ENCODE measurements at regions not wholly inside any gene's neighbourhood (a gene's known extent, or its start where the extent isn't known, plus 50 kb on each side); places are given as distances from the start of the nearest gene placed in this dataset.
"Not testable (repeated sequence)": the region's sequence is repeated elsewhere in the genome, so short reads cannot be mapped to it uniquely, and the experiment has no call there.

DNA sequence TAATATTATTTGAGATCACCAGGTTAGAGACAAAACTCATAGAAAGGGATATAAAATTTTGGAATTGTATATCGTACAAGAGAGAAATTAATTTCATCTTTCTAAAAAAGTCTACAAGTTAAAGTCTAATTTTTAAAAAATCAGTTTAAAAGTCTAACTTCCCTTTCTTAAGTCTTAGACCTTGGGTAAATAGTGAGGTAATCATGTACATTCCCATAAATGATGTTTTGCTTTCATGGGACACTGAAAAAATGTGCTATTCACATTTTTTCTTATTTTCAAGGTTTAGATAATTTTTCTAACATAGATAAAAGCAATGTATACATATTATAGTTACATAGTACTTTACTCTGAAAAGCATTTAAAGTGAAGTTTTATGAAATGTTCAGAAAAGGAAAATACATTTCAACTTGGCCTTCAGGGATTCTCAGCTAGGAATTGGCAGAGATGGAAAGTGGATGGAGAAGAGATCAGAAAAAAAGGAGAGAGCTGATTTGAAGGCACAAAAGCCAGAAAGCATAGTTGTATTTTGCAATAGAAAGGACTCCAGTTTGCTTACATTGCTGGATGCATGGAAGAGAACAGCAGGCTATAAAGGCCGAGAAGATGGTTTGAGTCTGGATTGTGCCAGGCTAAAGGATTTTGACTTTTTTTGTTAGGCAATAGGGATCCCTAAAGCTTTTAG lies 194.0 kb downstream of the CASP12 start:
- no peak for DNase-seq (ENCODE audit: low spot score)

DNA sequence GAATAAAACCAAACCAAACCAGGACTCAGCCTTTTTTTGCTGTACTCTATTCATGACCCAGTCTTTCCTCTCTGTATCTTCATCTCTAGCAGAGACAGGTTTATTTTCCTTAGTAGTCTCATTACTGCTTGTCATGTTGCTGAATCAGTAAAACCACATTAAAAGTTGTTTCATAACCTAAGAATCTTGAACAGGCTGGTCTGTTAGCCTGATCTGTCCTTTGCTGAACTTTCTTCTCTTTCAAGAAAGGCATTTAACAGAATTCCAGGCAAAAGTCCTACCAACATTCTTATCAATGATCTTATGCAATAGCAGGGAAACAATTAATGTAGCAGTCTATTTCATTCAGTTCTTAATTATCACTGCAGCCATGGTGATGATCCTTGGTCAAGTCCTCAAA lies 197.7 kb downstream of the CASP12 start:
- DNase-seq (ENCODE audit: low spot score): peak; percentile 23

DNA sequence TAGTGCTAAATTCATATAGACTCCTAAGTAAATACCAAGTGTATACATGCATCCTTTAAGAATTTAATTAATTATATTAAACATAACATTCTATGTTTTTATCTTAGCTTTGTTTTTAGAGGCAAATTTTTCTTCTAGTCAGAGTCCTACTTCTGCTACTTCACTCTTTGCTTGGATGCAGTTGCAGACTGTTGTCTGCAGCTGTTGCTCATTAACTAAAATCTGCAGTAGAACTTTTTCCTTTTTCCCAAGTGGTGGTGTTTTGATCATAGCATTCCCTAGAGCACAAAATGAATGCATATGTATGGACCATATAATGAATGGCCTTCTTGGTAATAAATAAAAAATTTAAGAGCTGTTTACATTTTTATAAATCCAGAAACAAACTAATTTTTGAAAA lies 198.3 kb downstream of the CASP12 start:
- no peak for DNase-seq (ENCODE audit: low spot score)

DNA sequence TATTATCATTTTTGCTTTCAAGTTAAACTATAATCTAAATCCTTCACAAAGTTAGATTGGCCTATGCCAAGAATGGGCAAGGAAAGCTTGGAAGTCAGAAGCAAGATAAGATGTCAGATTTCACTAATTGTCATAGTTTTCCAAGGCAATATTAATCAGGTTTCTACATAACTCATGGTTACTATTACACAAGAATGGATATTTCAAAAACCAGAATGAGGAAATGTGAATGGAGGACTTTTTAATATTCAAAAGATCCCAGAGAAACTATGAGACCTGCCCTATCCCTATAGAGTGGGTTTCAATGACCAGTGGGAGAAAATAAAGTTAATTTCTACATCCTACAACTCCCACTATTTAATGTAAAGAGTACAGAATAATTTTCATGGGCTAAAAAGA lies 203.2 kb downstream of the CASP12 start:
- DNase-seq (ENCODE audit: low spot score): no peak

GRCh38 chr11:104694259-104695064 lies 203.8 kb downstream of the CASP12 start:
- no peak for DNase-seq (ENCODE audit: low spot score)

GRCh38 chr11:104692751-104693150 lies 205.5 kb downstream of the CASP12 start:
- no peak for DNase-seq (ENCODE audit: low spot score)

GRCh38 chr11:104691129-104691528 lies 207.1 kb downstream of the CASP12 start:
- DNase-seq (ENCODE audit: low spot score): no peak

DNA sequence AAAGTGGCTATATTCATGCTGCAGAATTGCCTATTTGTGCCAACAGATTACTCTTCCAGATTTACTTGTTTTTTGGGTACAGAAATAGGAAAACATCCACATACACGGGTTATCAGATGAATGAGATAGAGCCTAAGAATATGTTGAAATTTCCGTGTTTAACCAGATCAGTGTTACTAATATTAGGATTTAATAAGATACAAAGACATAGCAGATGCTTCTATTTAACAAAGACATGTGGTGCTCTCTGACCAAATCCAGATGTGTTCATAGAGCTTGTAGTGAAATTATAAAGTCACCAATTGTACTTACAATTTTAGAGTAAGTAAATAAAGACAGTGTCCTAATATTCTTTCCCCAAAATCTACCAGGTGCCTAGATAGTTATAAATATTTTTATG lies 208.0 kb downstream of the CASP12 start:
- no peak for DNase-seq (ENCODE audit: low spot score)

DNA sequence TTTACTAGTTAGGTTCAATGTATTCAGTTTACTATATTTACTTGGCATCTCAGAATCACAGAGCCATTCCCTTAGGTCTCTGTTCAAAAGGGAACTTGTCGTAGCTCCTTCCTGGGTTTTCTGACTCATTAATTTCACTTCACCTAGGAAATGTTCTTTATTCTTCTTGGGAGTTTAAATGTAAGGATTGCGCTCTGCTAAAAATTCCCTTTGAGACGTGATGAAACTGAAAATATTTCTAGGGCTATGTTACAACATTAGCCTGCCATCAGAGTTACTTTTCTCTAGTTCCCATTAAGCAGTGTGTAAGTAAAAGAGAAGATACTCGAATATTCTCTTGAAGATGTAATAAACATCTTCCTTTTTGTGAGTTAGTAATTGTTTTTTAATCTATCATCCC lies 209.5 kb downstream of the CASP12 start:
- no peak for DNase-seq (ENCODE audit: low spot score)

DNA sequence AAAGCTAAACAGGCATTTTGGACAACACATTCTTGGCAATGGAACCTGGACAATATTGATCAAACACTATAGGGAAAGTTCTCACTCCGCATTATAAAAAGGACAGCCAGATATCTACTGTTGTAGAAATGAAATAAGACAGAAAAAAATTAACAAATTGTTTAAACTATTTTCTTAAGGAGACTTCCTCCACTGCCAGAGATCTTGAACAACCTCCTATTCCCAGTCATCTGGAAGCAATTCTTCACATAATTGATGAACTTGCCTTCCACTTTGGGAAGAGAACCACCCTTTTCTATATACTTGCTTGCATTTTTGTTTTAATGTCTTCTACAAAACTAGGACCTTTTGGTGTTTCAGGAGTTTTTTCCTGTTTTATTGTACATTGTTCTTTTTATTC lies 216.1 kb downstream of the CASP12 start:
- no peak for DNase-seq (ENCODE audit: low spot score)

- DNase-seq (ENCODE audit: low spot score): no peak
These were observed 219.0 kb downstream of the CASP12 start for GRCh38 chr11:104679258-104679657.

- DNase-seq (ENCODE audit: low spot score): no peak
These were observed 219.9 kb downstream of the CASP12 start for GRCh38 chr11:104678408-104678807.

DNA sequence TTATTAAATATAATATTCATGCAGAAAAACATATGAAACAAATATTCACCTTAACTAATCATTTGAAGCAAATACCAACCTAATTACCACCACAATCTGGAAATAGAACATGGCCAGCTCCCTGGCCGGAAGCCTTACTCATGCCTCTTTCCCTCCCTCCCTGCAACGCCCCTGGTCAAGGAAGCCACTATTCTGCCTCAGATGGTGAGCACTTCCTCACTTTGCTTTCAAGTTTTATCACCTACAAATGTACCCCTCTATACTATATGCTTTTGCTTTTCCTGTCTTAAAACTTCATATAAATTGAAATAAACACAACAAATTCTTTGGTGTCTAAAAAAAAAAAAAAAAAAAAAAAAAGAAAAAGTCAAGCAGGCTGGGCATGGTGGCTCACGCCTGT lies 221.2 kb downstream of the CASP12 start:
- DNase-seq (ENCODE audit: low spot score): not testable (repeated sequence)

GRCh38 chr11:104672897-104673296 lies 225.4 kb downstream of the CASP12 start:
- DNase-seq (ENCODE audit: low spot score): no peak

GRCh38 chr11:104668797-104669463 lies 229.3 kb downstream of the CASP12 start:
- DNase-seq (ENCODE audit: low spot score): peak; percentile 4

GRCh38 chr11:104666624-104667023 lies 231.6 kb downstream of the CASP12 start:
- no peak for DNase-seq (ENCODE audit: low spot score)

GRCh38 chr11:104665641-104666040 lies 232.6 kb downstream of the CASP12 start:
- DNase-seq (ENCODE audit: low spot score): no peak

DNA sequence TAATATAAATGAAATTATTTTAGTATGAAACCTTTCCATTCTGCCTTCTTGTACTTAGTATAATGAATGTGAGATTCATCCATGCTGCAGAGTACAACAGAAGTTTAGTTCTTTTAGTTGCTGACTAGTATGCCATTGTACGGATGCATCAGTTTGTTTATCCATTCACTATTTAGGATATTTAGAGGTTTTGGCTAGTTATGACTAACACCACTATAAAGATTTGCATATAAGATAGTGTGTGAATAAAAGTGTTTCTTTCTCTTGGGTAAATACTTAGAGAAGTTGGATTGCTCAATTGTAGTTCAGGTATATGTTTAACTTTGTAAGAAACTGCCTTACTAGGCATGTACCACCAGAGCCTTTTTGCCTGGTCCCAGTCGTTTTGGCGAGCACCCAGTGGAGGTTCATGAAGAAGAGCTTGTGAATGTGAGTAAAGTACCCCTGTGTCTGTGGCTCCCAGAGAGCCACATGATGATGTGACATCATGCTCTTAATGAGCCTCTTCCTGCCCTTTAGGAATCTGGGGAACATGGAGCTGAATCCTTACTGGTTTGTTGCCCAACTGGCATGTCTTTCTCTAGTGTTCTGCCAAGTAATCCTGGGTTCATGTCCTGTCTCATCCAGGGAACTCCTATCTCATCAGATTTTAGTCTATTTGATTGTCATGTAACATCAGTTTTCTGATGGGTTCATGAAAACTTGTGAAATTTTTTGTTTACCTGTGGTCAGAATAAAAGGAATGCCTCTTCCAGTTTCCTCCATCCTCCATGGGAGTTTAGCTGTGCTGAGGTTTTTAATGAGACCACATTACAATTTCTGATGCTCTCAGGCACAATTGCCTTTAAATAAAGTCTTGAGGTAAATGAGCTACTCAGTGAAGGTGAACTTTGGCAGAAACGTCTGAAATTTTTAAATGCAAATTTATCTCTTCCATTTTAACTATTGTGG lies 234.8 kb downstream of the CASP12 start:
- no peak for DNase-seq (ENCODE audit: low spot score)

- no peak for DNase-seq (ENCODE audit: low spot score)
These were observed 236.4 kb downstream of the CASP12 start for GRCh38 chr11:104661901-104662300.

DNA sequence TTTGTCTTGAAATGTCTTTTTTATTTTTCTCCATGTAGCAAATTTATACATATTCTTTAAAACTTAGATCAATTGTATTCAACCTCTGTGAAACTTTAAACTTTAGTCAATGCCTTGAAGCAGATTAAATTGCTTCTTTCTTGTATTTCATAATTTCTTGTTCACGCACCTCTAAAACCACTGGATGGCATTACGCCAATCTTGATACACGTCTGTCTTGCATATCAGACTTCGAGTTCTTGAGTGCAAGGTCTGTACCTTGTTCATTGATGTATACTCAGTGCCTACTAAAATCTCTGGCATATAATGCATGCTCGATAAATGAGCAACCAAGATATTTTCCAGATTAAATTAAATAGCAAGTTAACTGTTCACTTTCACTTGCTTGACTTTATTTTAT lies 236.8 kb downstream of the CASP12 start:
- DNase-seq (ENCODE audit: low spot score): no peak

DNA sequence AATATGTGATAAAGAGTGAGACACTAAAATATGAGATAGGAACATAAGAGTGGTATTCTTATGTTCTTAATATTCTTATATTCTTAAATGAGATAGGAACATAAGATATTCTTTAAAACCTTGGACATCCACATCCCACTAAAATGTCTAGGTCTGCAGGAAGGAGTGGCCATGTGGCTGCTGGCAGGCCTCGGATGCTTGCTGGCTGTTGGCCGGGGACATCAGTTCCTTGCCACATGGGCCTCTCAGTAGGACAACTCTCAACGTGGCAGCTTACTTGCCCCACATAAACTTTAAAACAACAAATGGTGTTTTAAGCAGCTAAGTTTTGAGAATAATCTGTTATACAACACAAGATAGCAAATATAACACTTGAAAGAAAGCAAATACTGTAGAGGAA lies 240.1 kb downstream of the CASP12 start:
- DNase-seq (ENCODE audit: low spot score): no peak

- no peak for DNase-seq (ENCODE audit: low spot score)
These were observed 241.2 kb downstream of the CASP12 start for GRCh38 chr11:104657083-104657482.

Measured in CD4-positive, alpha-beta T cell treated with Interleukin-6 at 100 ng/mL for 8 hours (primary cell).